GM12873 (cell line): ENCODE measurements at regions not wholly inside any gene's neighbourhood (a gene's known extent, or its start where the extent isn't known, plus 50 kb on each side); places are given as distances from the start of the nearest gene placed in this dataset.

Experiments used
- TF ChIP-seq, protein P1 (sequence below): IDR thresholded peaks from 2 replicates; pipeline ENCODE4 v1.5.1; 2012; ENCODE audit warnings: low read depth, mild to moderate bottlenecking, moderate library complexity, low read length, control low read depth; ENCODE audit not compliant: insufficient read depth; ENCODE audit errors: missing control alignments

DNA sequence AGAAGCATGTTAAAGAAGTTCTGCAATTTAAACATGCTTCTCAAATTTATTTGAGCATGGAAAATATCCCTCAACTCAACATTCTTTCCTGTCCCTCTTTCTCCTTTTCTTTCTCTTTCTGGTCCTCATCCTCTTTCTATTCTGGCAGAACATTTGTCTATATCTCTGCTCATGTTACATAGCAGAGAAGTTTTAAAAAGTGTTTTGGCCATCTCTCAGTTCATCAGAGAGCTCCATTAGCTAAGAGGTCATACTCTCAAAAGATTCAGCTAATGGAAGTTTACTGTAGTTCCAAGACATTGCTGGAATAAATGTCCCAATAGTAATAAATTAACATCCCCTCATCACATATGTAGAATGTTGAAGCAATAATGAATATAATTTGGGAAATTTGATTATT lies 53.5 kb downstream of the XCL2 start:
- TF ChIP-seq, protein P1, sequence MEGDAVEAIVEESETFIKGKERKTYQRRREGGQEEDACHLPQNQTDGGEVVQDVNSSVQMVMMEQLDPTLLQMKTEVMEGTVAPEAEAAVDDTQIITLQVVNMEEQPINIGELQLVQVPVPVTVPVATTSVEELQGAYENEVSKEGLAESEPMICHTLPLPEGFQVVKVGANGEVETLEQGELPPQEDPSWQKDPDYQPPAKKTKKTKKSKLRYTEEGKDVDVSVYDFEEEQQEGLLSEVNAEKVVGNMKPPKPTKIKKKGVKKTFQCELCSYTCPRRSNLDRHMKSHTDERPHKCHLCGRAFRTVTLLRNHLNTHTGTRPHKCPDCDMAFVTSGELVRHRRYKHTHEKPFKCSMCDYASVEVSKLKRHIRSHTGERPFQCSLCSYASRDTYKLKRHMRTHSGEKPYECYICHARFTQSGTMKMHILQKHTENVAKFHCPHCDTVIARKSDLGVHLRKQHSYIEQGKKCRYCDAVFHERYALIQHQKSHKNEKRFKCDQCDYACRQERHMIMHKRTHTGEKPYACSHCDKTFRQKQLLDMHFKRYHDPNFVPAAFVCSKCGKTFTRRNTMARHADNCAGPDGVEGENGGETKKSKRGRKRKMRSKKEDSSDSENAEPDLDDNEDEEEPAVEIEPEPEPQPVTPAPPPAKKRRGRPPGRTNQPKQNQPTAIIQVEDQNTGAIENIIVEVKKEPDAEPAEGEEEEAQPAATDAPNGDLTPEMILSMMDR: no peak

- TF ChIP-seq, protein P1: no peak
Measured at GRCh38 chr1:168488138-168488537, 55.7 kb downstream of the XCL2 start.

- TF ChIP-seq, protein P1: no peak
Measured at GRCh38 chr1:168485048-168485447, 58.7 kb downstream of the XCL2 start.

GRCh38 chr1:168484083-168484482 lies 59.7 kb downstream of the XCL2 start:
- TF ChIP-seq, protein P1: no peak

- TF ChIP-seq, protein P1: no peak
Measured at GRCh38 chr1:168483539-168483938, 60.3 kb downstream of the XCL2 start.

- TF ChIP-seq, protein P1: no peak
Measured at GRCh38 chr1:168482106-168482505, 61.7 kb downstream of the XCL2 start.

DNA sequence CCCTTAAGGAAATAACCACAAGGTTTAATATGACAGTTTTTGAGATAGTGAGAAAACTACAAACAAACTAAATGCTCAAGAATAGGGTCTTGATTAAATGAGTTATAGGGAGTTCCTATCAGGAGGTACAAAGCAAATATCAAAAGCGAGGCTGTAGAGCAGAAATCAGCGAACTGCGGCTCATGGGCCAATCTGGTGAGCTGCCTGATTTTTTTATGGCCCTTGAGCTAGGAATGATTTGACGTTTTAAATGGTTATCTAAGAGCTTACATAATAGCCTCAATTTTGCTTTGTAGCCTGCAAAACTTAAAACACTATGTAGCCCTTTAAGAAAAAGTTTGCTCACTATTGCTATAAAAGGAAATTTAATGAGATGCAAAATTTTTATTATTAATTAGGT lies 62.2 kb downstream of the XCL2 start:
- TF ChIP-seq, protein P1: no peak
